B cell (primary cell): ENCODE measurements at regions not wholly inside any gene's neighbourhood (a gene's known extent, or its start where the extent isn't known, plus 50 kb on each side); places are given as distances from the start of the nearest gene placed in this dataset.

Experiments
- ATAC-seq: fragments of 200-7000 bp; cut with Tn5 transposase; one replicate; pipeline ENCODE4 v1.10.0; 2021; ENCODE audit warnings: low read depth, mild to moderate bottlenecking, moderate number of reproducible peaks, moderate library complexity
- CTCF ChIA-PET: fragments of 350-600 bp; sonication (Branson Sonifier 250); formaldehyde crosslinking; loops from one replicate; lab custom pipeline; 2021; ENCODE audit warnings: antibody characterized with exemption, inconsistent platforms; lab: Charles Lee
- POLR2A ChIA-PET: fragments of 350-600 bp; sonication (Branson Sonifier 250); formaldehyde crosslinking; loops from one replicate; lab custom pipeline; 2021; ENCODE audit warnings: antibody characterized with exemption; lab: Charles Lee
- DNase-seq: peaks from one replicate; pipeline ENCODE4 v3.0.0; 2013
- H2AFZ ChIP-seq: 2 replicates; pipeline ENCODE4 v1.6.1; 2012; ENCODE audit warnings: mild to moderate bottlenecking, low read depth, low read length; ENCODE audit not compliant: insufficient read depth, poor library complexity, severe bottlenecking
- H3K27ac ChIP-seq, 2 donors: 1 replicate in 1 of 2; 2 replicates in 1 of 2; pipeline ENCODE4 v1.5.1; 2012 to 2013; ENCODE audit warnings: low read length in 2 of 2, mild to moderate bottlenecking in 2 of 2, moderate library complexity in 1 of 2
- H3K27me3 ChIP-seq, 4 experiments: fragments of 200-600 bp in 1 of 4; sonication (generic) in 1 of 4; replicated peaks in 1 of 4; 1 replicate in 2 of 4; 2 replicates in 2 of 4; pipeline versions ENCODE4 v1.6.1 to v1.7.0; 2013 to 2016; ENCODE audit warnings: low read length in 3 of 4, mild to moderate bottlenecking in 2 of 4, mixed read lengths in 1 of 4, moderate library complexity in 1 of 4; ENCODE audit not compliant: insufficient read depth in 4 of 4, control insufficient read depth in 3 of 4; ENCODE audit errors: control extremely low read depth in 1 of 4
- H3K36me3 ChIP-seq, 2 experiments: replicated peaks in 1 of 2; 1 replicate in 1 of 2; 2 replicates in 1 of 2; pipeline versions ENCODE4 v1.6.1 to v1.7.1; 2013; ENCODE audit warnings: low read length in 1 of 2; ENCODE audit not compliant: insufficient read depth in 2 of 2, control insufficient read depth in 1 of 2; ENCODE audit errors: control extremely low read depth in 1 of 2, extremely low read depth in 1 of 2
- H3K4me1 ChIP-seq, 2 donors: fragments of 200-600 bp in 1 of 2; sonication (generic) in 1 of 2; 1 replicate in 1 of 2; 2 replicates in 1 of 2; pipeline versions ENCODE4 v1.5.1 to v1.6.1; 2013 to 2017; ENCODE audit warnings: low read length in 2 of 2; ENCODE audit not compliant: control insufficient read depth in 2 of 2, insufficient read depth in 2 of 2
- H3K4me2 ChIP-seq: replicated peaks from 2 replicates; pipeline ENCODE3; 2012; ENCODE audit warnings: mild to moderate bottlenecking, low read depth, low read length; ENCODE audit not compliant: poor library complexity, severe bottlenecking
- H3K4me3 ChIP-seq, 5 experiments: fragments of 200-600 bp in 1 of 5; sonication (generic) in 1 of 5; 1 replicate in 3 of 5; 2 replicates in 2 of 5; pipeline versions ENCODE4 v1.5.1 to v1.7.0; 2011 to 2016; ENCODE audit warnings: low read length in 4 of 5, mild to moderate bottlenecking in 4 of 5, low read depth in 2 of 5, control low read depth in 1 of 5, moderate library complexity in 1 of 5; ENCODE audit not compliant: insufficient read depth in 1 of 5; ENCODE audit errors: control extremely low read depth in 1 of 5, extremely low read depth in 1 of 5
- H3K79me2 ChIP-seq: fragments of 200-600 bp; sonication (generic); one replicate; pipeline ENCODE4 v1.6.0; 2016; ENCODE audit warnings: low read length; ENCODE audit not compliant: control insufficient read depth, insufficient read depth
- H3K9ac ChIP-seq: fragments of 200-600 bp; sonication (generic); 2 replicates; pipeline ENCODE4 v1.6.1; 2017; ENCODE audit warnings: mild to moderate bottlenecking, low read length, moderate library complexity
- H3K9me3 ChIP-seq, 3 donors: one replicate each; pipeline versions ENCODE4 v1.6.1 to v1.7.1; 2013; ENCODE audit warnings: low read length in 2 of 3; ENCODE audit not compliant: control insufficient read depth in 2 of 3, insufficient read depth in 1 of 3; ENCODE audit errors: control extremely low read depth in 1 of 3
- H4K20me1 ChIP-seq: 2 replicates; pipeline ENCODE4 v1.6.0; 2012; ENCODE audit warnings: mild to moderate bottlenecking, low read length; ENCODE audit not compliant: insufficient read depth, control insufficient read depth, poor library complexity, severe bottlenecking
- H3K27ac Mint-ChIP-seq: one replicate; pipeline ENCODE4 v1.8.0; 2021; ENCODE audit warnings: mixed read lengths
- H3K27me3 Mint-ChIP-seq: one replicate; pipeline ENCODE4 v1.8.0; 2021; ENCODE audit warnings: mixed read lengths
- H3K4me1 Mint-ChIP-seq: one replicate; pipeline ENCODE4 v1.8.0; 2021; ENCODE audit warnings: mixed read lengths
- H3K4me3 Mint-ChIP-seq: one replicate; pipeline ENCODE4 v1.8.0; 2021; ENCODE audit warnings: mixed read lengths
- H3K9me3 Mint-ChIP-seq: one replicate; pipeline ENCODE4 v1.8.0; 2022; ENCODE audit warnings: mixed read lengths; ENCODE audit not compliant: insufficient read depth
- CTCF ChIP-seq: fragments of 200-600 bp; IDR thresholded peaks from one replicate; pipeline ENCODE4 v1.8.0; 2022; ENCODE audit warnings: antibody characterized with exemption, mild to moderate bottlenecking
- EZH2 ChIP-seq: IDR thresholded peaks from 2 replicates; pipeline ENCODE4 v1.6.1; 2012; ENCODE audit warnings: borderline replicate concordance, low read depth, mild to moderate bottlenecking, moderate library complexity, low read length; ENCODE audit not compliant: insufficient read depth, poor library complexity, severe bottlenecking
- WGBS: methylation state at CpG from one replicate; pipeline ENCODE4 v1.1.5; 2013; ENCODE audit warnings: missing lambda C conversion rate; ENCODE audit not compliant: insufficient coverage; 5-methylcytosine and 5-hydroxymethylcytosine counted together
- intact Hi-C: fragments of 100-400 bp; cut with micrococcal nuclease; formaldehyde crosslinking; loops from one replicate; pipeline ENCODE4 v1.10.0; 2022

GRCh38 chr6:66421570-66421969, 714.5 kb upstream of the EYS start:
- Histone ChIP-seq H3K9me3 (no peaks in the 10 kb centered on the region), H2AFZ (no peak overlapping the region), H3K4me2 (no peak overlapping the region), H3K4me1 (no peaks in the 10 kb centered on the region), H3K79me2 (no peaks in the 10 kb centered on the region), H3K27me3 (no peaks in the 10 kb centered on the region), H4K20me1 (no peaks in the 10 kb centered on the region), H3K4me3 (no peak overlapping the region), H3K9ac (no peak overlapping the region), H3K36me3 (no peaks in the 10 kb centered on the region), H3K27ac (no peak overlapping the region)
- ChIA-PET POLR2A (no interaction called here), CTCF (no interaction called here)
- H3K9me3 Mint-ChIP-seq = peaks cover 2% of the 10 kb centered on the region
- TF ChIP-seq CTCF = no peak
- TF ChIP-seq EZH2 = no peak
- WGBS = 43% methylated on average over 2 of the region's 3 CpGs
- intact Hi-C loops = no loop called here
- DNase-seq (no peak), ATAC-seq (no peak)
- H3K4me3 Mint-ChIP-seq = no peak overlapping the region
- H3K27me3 Mint-ChIP-seq = no peaks in the 10 kb centered on the region
- no peaks in the 10 kb centered on the region for H3K4me1 Mint-ChIP-seq
- H3K27ac Mint-ChIP-seq = no peak overlapping the region

GRCh38 chr6:66418906-66419305, 711.9 kb upstream of the EYS start:
- no peaks in the 10 kb centered on the region for H3K36me3 ChIP-seq
- H3K27me3 Mint-ChIP-seq = no peaks in the 10 kb centered on the region
- 86% methylated on average over 2 of the region's 2 CpGs for WGBS
- H3K4me1 ChIP-seq = no peaks in the 10 kb centered on the region
- no peaks in the 10 kb centered on the region for H3K27me3 ChIP-seq
- H2AFZ ChIP-seq = no peak overlapping the region
- H3K4me3 Mint-ChIP-seq = no peak overlapping the region
- no peaks in the 10 kb centered on the region for H3K79me2 ChIP-seq
- no peak overlapping the region for H3K27ac ChIP-seq
- ChIA-PET POLR2A (no interaction called here), CTCF (no interaction called here)
- intact Hi-C loops = no loop called here
- ATAC-seq (no peak), DNase-seq (no peak)
- H3K27ac Mint-ChIP-seq = no peak overlapping the region
- no peak overlapping the region for H3K9ac ChIP-seq
- no peaks in the 10 kb centered on the region for H3K4me1 Mint-ChIP-seq
- no peaks in the 10 kb centered on the region for H4K20me1 ChIP-seq
- H3K9me3 ChIP-seq = no peaks in the 10 kb centered on the region
- H3K9me3 Mint-ChIP-seq = peaks cover 2% of the 10 kb centered on the region
- H3K4me2 ChIP-seq = no peak overlapping the region
- TF ChIP-seq CTCF = no peak
- no peak for TF ChIP-seq EZH2
- no peak overlapping the region for H3K4me3 ChIP-seq
